WTC11 (cell line): ENCODE measurements at regions not wholly inside any gene's neighbourhood (a gene's known extent, or its start where the extent isn't known, plus 50 kb on each side); places are given as distances from the start of the nearest gene placed in this dataset.

Source experiments
- E2F5 ChIP-seq: sonication (generic); formaldehyde crosslinking; IDR thresholded peaks from 2 replicates; pipeline ENCODE4 v1.8.1; 2022; ENCODE audit warnings: mild to moderate bottlenecking, moderate library complexity, missing genetic modification reagents
- PREB ChIP-seq: sonication (generic); formaldehyde crosslinking; IDR thresholded peaks from 2 replicates; pipeline ENCODE4 v1.8.1; 2022; ENCODE audit warnings: mild to moderate bottlenecking, missing genetic modification reagents, moderate library complexity, borderline replicate concordance
- SP1 ChIP-seq: sonication (generic); formaldehyde crosslinking; conservative IDR thresholded peaks from 2 replicates; pipeline ENCODE4 v1.8.1; 2022; ENCODE audit warnings: missing genetic modification reagents
- TCF7 ChIP-seq: sonication (generic); formaldehyde crosslinking; IDR thresholded peaks from 2 replicates; pipeline ENCODE4 v1.8.0; 2022; ENCODE audit warnings: mild to moderate bottlenecking, low read depth, missing genetic modification reagents, moderate library complexity
- ZNF263 ChIP-seq: sonication (generic); formaldehyde crosslinking; IDR thresholded peaks from 2 replicates; pipeline ENCODE4 v1.8.1; 2022; ENCODE audit warnings: low read depth, mild to moderate bottlenecking, moderate library complexity, missing genetic modification reagents
- TF ChIP-seq, protein P1 (sequence below): fragments of 200-600 bp; IDR thresholded peaks from 2 replicates; pipeline ENCODE4 v1.8.0; 2022; ENCODE audit warnings: antibody characterized with exemption

- TF ChIP-seq, protein P1, sequence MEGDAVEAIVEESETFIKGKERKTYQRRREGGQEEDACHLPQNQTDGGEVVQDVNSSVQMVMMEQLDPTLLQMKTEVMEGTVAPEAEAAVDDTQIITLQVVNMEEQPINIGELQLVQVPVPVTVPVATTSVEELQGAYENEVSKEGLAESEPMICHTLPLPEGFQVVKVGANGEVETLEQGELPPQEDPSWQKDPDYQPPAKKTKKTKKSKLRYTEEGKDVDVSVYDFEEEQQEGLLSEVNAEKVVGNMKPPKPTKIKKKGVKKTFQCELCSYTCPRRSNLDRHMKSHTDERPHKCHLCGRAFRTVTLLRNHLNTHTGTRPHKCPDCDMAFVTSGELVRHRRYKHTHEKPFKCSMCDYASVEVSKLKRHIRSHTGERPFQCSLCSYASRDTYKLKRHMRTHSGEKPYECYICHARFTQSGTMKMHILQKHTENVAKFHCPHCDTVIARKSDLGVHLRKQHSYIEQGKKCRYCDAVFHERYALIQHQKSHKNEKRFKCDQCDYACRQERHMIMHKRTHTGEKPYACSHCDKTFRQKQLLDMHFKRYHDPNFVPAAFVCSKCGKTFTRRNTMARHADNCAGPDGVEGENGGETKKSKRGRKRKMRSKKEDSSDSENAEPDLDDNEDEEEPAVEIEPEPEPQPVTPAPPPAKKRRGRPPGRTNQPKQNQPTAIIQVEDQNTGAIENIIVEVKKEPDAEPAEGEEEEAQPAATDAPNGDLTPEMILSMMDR: no peak
- TF ChIP-seq E2F5 (CRISPR knock-in tag) (no peak), TCF7 (CRISPR knock-in tag) (no peak), SP1 (CRISPR knock-in tag) (no peak), PREB (no peak), ZNF263 (CRISPR knock-in tag) (no peak)
Measured at GRCh38 chr5:54825005-54825404, 160.4 kb downstream of the ESM1 start.
